ENCODE measurements at regions not wholly inside any gene's neighbourhood (a gene's known extent, or its start where the extent isn't known, plus 50 kb on each side); places are given as distances from the start of the nearest gene placed in this dataset.

- no peak overlapping the region for H3K4me3 ChIP-seq (replicated peaks; ENCODE audit: low read depth, low read length)
- TF ChIP-seq, protein P1, sequence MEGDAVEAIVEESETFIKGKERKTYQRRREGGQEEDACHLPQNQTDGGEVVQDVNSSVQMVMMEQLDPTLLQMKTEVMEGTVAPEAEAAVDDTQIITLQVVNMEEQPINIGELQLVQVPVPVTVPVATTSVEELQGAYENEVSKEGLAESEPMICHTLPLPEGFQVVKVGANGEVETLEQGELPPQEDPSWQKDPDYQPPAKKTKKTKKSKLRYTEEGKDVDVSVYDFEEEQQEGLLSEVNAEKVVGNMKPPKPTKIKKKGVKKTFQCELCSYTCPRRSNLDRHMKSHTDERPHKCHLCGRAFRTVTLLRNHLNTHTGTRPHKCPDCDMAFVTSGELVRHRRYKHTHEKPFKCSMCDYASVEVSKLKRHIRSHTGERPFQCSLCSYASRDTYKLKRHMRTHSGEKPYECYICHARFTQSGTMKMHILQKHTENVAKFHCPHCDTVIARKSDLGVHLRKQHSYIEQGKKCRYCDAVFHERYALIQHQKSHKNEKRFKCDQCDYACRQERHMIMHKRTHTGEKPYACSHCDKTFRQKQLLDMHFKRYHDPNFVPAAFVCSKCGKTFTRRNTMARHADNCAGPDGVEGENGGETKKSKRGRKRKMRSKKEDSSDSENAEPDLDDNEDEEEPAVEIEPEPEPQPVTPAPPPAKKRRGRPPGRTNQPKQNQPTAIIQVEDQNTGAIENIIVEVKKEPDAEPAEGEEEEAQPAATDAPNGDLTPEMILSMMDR (IDR thresholded peaks at IDR 0.05; ENCODE audit: low read depth, low read length, missing control alignments): no peak
- DNase-seq (ENCODE audit: extremely low read depth, low read depth): no peak
Measured at GRCh38 chr13:50355797-50356196, 340.6 kb downstream of the KCNRG start.

GRCh38 chr13:50357136-50357535, 341.9 kb downstream of the KCNRG start:
- DNase-seq (ENCODE audit: extremely low read depth, low read depth): no peak
- TF ChIP-seq, protein P1 (IDR thresholded peaks at IDR 0.05; ENCODE audit: low read depth, low read length, missing control alignments): no peak
- no peak overlapping the region for H3K4me3 ChIP-seq (replicated peaks; ENCODE audit: low read depth, low read length)

DNA sequence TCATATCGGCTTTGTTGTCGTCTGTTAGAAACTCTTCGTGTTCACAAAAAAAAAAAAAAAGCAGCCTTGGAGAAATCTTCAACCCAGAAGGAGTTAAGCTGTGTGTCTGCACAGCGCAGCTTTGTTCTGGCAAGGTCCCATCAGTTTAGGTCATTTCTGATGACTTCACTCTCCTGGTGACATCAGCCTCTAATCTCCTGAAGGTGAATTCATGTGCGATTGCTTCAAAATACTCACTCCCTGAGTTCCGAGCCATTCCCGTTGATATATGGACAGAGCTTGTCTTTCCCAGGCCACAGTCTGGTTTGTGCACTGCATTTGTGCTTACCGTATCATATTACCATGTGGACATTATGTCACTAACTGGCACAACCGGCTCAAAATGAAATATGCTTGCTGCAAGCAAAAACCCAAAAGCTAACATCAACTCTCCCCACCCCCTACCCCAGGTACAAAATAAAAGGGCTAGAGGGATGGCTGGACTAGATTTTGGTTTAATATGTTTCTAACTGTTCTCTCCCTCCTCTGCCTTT, 342.4 kb downstream of the KCNRG start:
- peak; percentile 20 for DNase-seq (ENCODE audit: extremely low read depth, low read depth)
- TF ChIP-seq, protein P1 (IDR thresholded peaks at IDR 0.05; ENCODE audit: low read depth, low read length, missing control alignments): no peak
- H3K4me3 ChIP-seq (replicated peaks; ENCODE audit: low read depth, low read length): no peak overlapping the region

- TF ChIP-seq, protein P1 (IDR thresholded peaks at IDR 0.05; ENCODE audit: low read depth, low read length, missing control alignments): no peak
- no peak for DNase-seq (ENCODE audit: extremely low read depth, low read depth)
- no peak overlapping the region for H3K4me3 ChIP-seq (replicated peaks; ENCODE audit: low read depth, low read length)
Measured at GRCh38 chr13:50358231-50359040, 343.2 kb downstream of the KCNRG start.

DNA sequence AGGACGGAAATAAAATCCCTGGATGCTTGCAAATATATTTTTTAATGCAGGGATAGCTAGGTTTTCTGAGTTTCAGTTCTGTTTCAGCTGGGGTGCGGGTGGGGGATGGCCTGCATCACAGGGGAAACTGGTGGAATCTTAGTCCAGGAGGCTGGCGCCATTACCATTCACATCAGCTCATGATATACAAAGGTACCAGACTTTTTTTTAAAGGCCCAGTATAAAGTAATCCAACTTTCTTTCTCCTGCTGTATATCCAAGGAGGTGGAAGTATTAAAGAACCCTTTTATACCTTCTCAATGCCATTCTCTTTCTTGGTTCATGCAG, 343.8 kb downstream of the KCNRG start:
- no peak for DNase-seq (ENCODE audit: extremely low read depth, low read depth)
- TF ChIP-seq, protein P1 (IDR thresholded peaks at IDR 0.05; ENCODE audit: low read depth, low read length, missing control alignments): no peak
- H3K4me3 ChIP-seq (replicated peaks; ENCODE audit: low read depth, low read length): no peak overlapping the region

GRCh38 chr13:50359779-50360178, 344.5 kb downstream of the KCNRG start:
- DNase-seq (ENCODE audit: extremely low read depth, low read depth): no peak
- no peak overlapping the region for H3K4me3 ChIP-seq (replicated peaks; ENCODE audit: low read depth, low read length)
- TF ChIP-seq, protein P1 (IDR thresholded peaks at IDR 0.05; ENCODE audit: low read depth, low read length, missing control alignments): no peak
